CD4-positive, alpha-beta T cell treated with Interleukin-2 at 100 ng/mL for 4 hours (primary cell): ENCODE measurements at regions not wholly inside any gene's neighbourhood (a gene's known extent, or its start where the extent isn't known, plus 50 kb on each side); places are given as distances from the start of the nearest gene placed in this dataset.

Experiments used
- DNase-seq: peaks from one replicate; pipeline ENCODE4 v3.0.0-alpha.2; 2020; ENCODE audit warnings: low spot score

GRCh38 chr10:128712661-128713400, 586.6 kb upstream of the MKI67 start:
- DNase-seq = no peak

DNA sequence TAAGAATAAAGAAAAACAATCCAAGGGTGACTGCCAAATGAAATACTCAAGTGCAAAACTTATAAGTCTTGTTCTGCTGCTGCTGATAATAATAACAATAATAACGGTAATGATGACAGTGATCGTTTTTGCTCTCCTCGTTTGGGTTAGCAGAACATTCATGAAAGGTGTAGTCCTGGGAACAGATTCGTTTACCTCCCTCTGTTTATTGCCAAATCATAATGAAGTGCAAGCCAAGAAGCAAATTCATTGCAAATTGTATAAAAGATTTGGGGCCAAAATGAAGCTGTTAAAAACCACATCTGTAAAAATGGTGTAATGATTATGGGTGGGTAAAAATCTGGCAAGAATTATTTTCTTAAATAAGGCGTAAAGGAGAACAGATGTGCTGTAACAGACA, 587.2 kb upstream of the MKI67 start:
- DNase-seq = no peak

DNA sequence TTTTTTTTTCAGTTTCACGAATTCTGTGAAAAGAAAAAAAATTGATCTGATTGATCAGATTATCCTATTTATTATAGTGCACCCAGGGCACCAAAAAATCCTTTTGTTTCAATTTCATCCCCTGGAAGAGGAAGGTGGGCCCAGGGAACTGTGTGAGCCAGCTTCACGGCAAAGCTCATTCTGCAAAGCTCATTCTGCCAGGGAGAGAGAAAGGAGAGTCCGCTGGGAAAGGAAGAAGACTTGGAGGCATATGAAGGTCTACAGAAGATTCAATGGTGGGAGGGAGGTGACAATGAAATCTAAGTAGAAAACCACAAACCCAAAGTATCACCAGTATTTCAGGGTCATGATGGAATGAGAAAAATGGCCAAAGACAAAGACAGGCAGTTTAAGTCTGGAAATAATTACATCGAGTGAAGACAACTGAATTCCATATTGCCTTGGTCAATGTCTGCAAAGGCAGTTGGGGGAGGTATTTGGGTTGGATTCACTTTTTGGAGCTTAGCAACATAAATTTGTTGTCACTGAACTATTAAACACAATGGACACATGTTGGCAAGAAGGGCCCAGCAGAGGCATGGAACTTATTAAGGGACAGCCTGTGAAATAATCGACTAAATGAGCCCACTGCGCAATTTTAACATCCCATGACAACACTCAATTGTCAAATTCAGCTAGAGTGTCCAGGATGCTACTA, 587.8 kb upstream of the MKI67 start:
- DNase-seq = no peak

DNA sequence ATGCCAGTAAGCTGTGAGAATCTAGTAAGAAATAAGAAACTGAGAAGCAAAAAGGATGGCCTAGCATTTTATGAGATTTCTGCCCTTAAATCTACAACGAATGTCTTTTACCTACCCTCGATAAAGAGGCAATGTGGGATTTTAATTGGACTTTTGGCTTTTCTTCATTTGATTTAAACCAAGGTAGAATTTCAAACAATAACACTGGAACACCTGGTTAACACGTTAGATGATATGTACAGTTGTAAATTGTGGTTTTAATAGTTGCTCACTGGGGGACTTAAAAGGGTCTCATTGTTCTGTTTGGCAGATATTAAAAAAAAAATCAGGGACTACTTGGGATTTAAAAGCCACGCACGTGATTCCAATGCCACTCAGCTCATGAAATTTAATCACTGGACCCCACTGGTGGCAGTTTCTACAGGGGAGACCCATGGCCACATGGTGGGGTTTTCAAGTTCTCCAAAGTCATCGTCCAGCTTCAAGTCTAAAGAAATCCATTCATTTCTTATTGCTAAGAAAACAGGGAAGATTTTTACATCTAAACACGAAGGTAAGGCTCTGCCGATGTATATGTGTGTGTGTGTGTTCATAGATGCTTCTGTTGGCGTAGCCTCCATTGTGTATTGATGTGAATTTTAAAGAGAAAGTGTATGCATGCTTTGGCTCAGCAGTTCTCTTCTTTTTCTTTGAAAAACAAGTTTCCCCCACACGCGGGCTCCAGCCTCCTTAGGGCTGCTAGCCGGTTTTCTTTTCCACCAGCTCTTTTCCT, 588.6 kb upstream of the MKI67 start:
- no peak for DNase-seq

DNA sequence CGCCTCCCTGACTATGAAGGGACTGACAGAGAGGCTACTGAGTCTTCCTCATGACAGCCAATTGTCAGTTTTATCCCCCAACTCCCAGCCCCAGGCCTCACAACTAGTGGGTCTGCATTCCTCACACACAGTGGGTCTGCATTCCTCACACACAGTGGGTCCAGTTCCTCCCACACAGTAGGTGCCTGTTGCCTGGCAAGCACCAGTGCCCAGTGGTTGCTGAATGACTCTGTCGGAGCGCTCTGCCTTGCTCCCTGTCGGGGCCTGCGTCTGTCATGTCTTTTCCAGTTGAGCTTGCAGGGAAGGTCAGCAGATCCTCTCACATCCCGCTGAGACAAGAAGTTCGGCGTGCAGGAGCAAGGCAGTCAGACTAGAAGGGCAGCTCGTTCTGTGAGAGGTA, 590.0 kb upstream of the MKI67 start:
- DNase-seq = no peak

GRCh38 chr10:128721963-128722445, 595.8 kb upstream of the MKI67 start:
- DNase-seq = no peak

GRCh38 chr10:128722947-128723346, 596.7 kb upstream of the MKI67 start:
- no peak for DNase-seq

DNA sequence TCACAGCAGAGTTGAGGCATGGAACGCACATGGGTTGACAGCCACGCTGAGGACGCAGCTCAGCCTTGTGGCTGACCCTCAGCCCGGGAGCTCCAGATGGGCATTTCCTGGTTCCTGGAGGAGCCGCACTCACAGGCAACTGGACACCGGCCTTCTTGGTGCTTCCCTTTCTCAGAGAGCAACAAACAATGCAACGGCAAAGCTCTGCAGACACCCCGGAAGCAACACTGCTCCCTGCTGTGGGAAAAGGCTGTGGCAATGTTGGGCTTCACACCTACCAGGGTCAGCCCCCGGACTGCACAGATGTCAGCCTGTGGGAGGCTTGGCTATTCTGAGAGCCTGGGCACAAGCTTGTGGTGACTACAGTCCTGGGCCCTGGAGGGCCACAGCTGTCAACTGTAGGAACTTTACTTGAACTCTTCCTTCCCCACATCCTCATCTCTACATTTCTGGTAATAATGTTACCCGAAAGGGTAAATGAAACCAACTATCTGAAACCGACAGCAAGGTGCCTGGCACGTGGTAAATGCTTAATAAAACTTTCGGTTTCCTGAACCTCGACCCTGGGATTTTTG, 597.5 kb upstream of the MKI67 start:
- DNase-seq = no peak

- DNase-seq = no peak
These were observed 599.3 kb upstream of the MKI67 start for GRCh38 chr10:128725531-128725930.

- DNase-seq = no peak
These were observed 600.9 kb upstream of the MKI67 start for GRCh38 chr10:128727114-128727513.

DNA sequence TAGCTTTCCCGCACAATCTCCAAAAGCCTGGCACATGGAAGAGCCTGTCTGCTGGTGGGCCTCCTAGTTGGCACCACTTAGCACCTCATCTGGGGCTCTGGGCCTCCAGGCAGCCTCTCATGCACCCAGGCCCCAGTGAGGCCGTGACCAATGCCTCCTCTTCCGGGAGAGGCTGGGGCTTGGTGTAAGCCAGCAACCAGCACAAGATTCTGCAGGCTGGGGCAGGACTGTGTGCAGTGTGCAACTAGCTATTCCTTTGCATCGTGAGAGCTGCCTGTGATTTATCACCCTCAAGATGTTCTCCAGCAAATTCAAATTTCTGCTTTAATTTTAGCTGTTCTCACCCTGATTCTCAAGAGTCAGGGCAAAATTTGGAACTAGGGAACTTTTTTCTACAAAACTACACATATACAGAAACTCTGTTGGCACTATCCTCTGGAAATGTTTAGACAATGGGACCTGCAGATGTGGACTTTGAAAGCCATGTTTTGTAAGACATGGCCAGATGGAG, 603.7 kb upstream of the MKI67 start:
- DNase-seq = no peak

DNA sequence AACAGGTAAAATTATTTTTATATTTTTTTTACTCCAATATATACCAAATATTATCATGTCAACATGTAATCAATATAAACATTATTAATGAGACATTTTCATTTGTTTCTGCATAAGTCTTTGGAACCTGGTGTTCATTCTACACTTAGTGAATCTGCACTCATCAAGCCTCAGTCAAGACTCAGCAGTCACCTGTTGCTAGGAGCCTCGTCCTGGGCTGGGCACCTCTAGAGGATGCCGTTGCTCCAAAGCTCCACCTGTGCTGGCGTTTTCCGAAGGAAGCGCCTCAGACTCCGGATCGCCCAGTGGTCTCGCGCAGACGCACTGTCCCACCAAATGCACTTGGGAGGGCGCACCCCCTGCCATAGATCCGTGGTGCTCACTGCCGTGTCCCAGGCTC, 604.7 kb upstream of the MKI67 start:
- no peak for DNase-seq

- no peak for DNase-seq
These were observed 607.9 kb upstream of the MKI67 start for GRCh38 chr10:128734161-128734560.

- DNase-seq = no peak
These were observed 608.5 kb upstream of the MKI67 start for GRCh38 chr10:128734734-128735133.

DNA sequence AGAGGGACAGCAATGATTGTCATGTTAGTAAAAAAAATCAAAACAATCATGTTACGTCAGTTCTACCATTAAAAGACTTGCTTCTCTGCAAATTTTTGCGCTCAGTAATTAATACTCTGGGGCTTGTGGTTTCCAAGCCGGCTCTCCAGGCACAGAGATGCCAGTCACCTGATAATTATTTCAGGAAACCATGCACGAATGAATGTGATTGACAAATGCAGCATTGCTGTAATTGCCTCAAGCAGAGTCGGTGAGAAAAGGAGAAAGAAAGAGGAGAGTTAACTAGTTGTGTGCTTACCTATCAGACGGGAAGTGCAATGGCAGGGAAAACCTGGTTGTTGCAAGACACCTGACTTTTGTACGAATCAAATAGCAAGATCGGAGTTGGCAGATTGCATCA, 609.8 kb upstream of the MKI67 start:
- no peak for DNase-seq

GRCh38 chr10:128738386-128738915, 612.2 kb upstream of the MKI67 start:
- DNase-seq = no peak

GRCh38 chr10:128739930-128740329, 613.7 kb upstream of the MKI67 start:
- no peak for DNase-seq

DNA sequence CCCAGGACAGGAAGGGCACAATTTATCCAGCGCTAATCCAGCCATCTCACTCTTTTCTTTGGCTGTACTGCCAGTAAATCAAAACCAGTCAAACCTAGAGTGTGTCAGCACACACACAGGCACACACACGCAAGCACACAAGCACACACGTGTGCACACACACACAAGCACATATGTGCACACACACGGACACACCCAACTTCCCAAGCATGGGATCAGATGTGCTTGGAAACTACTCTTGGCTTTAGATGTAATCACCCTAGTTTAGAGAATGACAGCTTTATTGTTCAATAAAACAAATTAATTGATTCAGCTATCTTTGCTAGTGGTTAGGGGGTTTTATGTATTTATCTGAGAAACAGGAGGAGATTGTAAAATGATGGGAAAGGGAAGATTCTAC, 615.0 kb upstream of the MKI67 start:
- DNase-seq = no peak

GRCh38 chr10:128741680-128742079, 615.5 kb upstream of the MKI67 start:
- no peak for DNase-seq

- DNase-seq = no peak
These were observed 617.9 kb upstream of the MKI67 start for GRCh38 chr10:128744092-128744491.

- no peak for DNase-seq
These were observed 618.6 kb upstream of the MKI67 start for GRCh38 chr10:128744811-128745305.
